Dermis blood vessel endothelial cell (primary cell): ENCODE measurements at regions not wholly inside any gene's neighbourhood (a gene's known extent, or its start where the extent isn't known, plus 50 kb on each side); places are given as distances from the start of the nearest gene placed in this dataset.

ENCODE experiments used
- DNase-seq: peaks from one replicate; pipeline ENCODE4 v3.0.0; 2010

DNA sequence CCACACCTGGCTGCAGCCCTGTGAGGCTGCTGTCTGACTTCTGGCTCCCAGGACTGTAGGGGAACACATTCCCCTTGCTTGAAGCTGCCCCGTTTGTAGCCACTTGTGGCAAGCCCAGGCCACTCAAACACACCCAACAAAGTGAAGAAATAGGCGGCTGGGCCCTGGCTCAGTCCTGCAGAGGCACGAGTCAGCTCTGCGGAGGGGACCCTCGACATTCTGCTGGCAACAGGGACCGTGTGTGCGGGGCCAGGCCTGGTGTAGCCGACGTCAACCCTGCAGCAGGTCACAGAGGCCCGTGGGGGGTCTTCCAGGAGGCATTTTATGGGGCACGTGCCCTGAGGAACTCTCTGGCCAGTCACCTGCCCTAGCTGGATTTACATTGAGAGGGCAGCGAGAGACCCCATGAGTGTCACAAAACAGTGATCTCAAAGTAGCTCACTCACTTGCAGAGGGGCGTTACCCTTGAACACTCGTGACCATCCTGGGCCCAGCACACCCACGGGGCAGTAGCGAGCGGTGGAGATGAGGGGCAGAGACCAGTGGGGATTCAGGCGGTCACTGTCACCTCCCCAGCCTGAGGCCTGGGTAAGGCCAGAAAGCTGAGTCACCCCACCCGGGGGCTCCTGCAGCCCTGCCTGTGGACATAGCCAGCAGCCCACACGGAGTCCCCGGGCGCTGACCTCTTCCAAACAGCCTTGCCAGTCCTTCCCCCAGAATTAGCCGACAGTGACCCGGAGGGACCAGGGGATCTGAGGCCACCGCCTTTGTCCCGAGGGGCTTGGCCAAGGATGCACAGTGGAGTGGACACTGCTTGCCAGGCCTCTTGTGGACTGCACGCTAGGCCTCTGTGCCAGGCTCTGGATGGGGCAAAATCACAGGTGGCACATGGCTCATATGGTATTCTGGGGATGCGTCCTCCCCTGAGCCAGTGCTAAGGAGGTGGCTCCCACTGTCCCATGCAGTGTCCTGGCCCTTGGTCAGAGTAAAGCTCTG, 139.5 kb downstream of the CTTN start:
- no peak for DNase-seq

DNA sequence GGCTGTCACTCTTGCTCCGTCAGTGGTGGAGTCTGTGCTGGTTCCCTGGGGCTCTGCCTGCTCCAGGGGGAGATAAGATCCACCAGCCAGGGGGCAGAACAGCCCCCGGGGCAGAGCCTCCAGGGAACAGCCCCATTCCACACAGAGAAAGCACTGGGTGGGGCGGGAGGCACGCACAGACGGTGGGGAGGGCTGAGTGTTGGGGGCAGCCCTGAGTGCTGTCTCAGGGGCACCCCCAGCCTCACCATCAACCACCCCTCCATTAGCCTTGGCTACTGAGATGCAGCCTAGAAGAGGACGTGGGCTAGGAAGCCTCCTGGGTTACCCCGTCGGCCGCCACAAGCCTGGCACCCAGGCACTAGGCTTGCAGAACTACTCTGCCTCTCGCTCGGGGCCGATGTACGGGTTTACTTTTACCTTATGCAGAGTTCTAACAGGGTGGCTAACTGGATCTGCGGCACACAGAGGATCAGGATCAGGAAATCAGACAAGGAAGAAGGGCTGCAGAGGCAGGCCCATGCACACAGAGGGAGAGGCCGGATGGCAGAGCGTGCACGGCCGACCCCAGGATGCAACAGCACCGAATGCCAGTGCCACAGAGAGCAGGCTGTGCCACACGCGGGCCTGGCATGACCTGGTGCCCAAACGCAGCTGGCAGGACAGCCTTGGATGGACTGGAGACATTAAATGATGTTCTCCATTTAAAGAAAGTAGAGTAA, 140.5 kb downstream of the CTTN start:
- no peak for DNase-seq

DNA sequence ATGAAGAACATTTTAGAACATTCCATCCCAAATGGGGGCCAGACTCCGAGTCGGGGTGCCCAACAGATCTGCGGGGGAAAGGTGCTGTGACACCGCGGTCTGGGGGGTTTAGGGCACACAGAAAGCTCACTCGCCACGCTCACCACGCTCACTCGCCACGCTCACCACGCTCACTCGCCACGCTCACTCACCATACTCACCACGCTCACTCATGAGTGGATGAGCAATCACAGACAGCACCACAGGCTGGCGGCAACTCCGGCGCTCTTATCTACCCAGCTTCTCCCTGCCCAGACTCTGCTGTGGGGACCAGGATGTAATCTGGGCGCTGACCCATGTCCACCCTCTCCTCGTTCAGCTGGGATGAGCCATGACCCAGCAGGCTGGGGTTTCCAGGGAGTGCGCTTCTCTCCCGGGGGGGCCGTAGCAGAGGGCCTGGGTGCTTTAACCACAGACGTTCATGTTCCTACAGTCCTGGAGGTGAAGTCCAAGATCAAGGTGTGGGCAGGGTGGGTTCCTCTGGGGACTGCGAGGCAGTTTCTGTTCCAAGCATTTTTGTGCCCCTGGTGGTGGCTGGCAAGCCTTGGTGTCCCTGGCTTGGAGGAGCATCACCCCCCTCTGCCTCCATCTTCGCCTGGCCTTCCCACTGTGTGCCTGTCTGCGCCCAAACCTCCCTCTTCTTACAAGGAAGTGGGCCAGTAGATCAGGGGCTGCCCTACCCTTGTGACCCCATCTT, 141.2 kb downstream of the CTTN start:
- no peak for DNase-seq

DNA sequence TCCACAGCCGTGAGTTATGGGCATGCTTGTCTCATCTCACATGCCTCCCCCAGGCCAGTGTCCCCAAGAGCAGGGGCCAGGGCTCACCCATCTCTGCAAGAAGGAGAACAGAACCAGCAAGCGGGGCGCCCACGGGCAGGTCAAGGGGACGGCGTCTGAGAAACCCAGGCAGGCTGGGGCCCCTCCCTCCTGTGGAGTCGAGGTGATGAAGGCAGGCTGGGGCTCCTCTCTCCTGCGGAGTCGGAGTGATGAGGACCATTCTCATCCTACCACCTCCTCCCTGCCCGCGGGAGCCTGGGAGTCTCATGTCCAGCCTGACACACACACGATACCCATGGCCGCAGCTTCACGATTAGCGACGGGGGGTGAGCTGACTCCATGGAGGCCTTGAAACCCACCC, 141.9 kb downstream of the CTTN start:
- DNase-seq, result no peak

DNA sequence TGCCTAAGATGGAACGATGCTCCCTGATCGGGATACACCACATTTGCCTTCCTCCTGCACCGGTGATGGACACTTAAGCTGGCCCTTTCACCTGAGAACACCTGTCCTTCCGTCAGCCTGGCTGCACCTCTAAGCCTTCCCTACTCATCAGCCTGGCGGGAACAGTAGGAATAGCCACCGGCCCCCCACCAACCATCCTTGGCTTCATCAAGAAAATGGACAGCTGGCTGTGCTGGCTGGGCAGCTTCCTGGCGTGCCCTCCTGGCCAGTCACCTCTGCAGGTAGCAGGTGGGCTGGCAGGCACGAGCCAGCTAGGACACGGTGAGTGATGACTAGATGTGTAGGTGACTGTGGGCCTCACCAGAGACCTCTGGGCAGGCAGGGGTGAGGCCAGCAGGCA, 142.8 kb downstream of the CTTN start:
- no peak for DNase-seq

DNA sequence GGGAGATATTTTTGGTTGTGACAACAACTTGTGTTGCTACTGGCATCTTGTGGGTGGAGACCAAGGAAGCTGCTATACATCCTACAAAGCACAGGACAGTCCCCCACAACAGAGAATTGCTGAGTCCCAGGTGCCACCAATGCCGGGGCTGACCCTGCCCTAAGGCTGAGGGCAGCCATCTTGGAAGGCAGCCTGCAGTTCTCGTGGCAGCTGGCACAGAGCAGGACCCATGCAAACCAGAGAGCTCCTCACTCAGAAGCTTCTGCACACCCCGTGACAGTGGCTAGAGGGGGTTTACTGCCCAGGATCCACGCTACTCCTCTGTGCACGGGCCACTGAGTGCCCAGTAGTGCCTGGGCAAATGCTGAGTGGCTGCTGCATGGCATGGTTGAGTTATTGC, 143.4 kb downstream of the CTTN start:
- DNase-seq, result no peak

DNA sequence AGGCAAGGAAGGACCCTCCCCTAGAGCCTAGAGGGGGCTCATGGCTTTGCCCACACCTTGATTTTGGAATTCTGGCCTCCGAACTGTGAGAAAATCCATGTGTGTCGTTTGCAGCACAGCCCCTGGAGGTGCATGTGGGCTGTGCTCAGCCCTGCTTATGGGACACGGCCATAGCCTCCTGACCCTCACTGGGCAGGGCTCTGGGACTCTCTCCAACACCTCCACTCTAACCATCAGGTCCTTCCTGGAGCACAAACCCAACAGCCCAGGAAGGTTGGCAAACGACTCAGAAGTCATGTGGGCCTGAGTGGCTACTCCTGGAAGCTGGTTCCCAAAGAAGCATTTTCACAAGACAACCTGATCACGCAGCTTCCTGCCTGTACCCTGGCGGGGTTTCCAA, 144.1 kb downstream of the CTTN start:
- no peak for DNase-seq

DNA sequence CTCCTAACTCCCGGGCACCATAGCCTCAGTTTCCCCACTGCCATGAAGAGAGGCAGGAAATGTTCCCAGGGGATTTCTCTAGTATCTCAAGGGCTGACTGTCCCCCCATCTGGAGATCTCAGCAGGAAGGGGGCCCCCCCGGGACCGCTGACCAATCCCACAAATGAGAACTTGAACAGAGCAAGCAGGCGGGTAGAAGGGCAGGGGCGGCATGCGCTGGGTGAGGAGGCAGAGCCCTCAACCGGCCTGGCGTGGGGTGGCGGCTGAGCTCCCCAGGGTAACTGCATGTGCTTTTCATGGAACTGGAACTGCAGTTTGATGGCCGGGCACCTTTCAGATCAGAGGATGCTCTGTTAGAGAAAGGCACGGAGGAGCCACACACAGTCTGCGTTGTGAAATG, 144.5 kb downstream of the CTTN start:
- DNase-seq, result no peak

DNA sequence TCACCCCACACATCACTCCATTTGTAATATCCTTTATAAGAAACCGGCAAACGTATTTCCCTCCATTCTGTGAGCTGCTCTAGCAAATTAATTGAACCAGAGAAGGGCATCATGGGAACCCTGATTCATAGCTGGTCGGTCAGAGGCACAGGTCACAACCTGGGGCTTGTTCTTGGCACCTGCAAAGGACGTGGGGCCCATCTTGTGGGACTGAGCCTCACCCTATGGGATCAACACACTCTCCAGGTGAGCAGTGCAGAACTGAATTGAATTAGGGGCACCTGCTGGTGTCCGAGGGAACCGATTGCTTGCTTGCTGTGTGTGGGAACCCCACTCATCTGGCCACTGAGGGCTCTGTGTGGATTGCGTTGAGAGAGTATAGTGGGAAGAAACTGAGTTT, 145.3 kb downstream of the CTTN start:
- no peak for DNase-seq

DNA sequence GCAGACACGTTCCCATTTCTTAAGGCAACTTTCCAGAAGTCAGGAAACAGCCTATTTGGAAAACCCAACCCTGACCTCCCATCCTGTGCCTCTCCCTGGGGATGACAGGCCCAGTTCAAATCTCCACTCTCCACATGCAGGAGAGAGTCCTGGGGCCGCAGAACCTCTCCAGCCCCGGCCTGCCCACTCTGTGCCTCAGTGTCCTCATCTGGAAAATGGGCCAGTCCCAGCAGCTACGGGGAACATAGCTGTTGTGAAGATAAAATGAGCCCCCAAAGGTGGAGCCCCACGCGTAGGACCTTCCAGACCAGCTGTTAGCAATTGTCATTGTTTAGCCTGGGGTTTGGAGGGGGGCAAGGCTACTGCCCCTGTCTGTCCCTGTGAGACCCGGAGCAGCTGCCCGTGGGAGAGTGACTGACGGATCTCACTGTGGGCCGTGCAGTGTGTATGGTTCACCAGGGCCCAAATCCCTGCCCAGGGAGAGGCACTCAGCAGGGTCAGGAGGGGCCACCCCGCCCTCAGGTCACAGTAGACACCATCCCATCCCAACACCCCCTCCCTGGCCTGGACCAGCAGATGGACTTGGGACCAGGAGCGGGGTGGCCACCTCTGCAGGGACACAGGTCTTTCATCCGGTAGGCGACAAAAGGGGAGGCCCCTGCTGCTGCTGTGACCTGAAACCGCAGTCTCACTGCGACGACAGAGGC, 145.9 kb downstream of the CTTN start:
- DNase-seq, result no peak

DNA sequence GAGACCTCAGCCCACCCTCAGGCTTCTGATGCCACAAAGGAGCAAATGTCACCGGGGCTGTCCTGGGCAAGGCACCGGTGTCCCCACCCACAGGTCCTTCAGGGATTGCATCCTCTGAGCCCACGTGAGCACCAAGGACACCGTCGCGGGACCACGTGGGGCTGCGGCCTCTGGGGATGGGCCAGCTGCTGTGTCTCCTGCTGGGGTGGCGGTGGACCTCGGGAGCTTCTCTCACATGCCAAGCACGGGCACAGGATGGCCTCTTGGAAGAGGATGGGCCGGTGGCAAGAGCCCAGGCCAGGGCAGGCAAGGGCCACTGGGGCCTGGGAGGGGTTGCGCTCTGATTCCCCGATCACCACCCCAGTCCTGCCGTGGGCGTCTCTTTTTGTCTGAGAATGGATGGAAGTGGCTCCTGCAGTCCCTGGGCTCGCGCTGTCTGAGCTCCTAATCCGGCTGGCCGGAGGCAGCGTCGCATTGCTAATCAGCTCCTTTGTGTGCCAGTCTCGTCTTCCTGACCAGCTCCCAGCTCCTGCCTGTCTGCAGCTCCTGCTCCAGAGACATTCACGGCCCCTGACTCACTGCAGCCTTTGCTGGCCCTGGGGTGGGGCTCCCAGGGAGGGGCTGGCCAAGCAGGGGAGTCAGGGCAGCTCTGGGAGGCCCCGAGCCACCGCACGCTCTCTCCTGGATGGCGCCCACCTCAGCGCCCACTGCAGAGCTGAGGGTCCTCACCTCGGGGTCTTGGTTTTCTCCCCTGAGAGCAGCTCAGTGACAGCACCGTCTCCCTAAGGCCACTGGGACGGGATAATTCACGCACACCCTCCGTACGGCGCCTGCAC, 146.7 kb downstream of the CTTN start:
- no peak for DNase-seq

DNA sequence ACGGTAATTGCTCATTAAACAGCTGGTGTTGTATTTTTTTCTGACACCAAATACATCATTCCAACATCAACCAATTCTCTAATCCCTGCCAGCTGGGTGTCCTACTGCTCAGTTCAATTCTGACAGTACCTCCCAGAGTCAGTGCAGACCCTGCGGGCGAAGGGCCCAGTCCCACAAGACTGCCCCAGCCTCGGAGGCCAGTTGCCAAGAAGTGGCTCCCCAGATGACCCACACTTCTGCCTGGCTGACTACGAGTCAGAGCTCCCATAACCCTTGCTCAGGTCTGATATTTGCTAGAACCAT, 147.2 kb downstream of the CTTN start:
- no peak for DNase-seq

DNA sequence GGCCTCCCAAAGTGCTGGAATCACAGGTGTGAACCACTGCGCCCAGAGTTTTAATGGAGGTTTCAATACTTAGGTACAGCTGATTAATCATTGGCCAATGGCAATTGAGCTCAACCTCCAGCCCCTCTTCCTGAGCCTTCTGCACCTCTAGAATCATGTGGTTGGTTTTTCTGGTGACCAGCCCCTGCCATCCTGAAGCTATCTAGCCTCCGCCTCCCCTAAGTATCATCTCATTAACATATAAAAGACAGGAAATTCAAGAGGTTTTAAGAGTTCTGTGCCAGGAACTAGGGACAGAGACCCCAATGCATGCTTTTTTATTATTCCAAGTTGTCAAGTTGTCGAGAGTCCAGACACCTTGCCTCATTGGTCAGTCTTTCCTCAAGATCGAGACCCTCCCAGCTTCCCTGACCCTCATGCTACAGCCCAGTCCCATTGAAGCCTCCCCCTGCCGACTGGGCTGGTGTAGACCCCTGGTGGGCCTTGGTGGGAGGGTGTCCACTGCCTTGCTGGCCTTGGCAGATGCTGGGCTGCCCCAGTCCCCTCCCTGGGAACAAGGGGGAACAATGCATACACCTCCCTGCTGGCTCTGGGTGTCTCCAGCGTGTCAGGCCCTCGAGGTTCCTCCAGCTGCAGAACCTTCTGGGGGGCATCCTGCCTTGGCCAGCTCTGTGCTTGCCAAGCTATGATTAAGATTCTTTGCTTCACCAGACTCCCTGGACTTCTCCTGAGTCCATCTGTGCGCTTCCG, 148.0 kb downstream of the CTTN start:
- no peak for DNase-seq

DNA sequence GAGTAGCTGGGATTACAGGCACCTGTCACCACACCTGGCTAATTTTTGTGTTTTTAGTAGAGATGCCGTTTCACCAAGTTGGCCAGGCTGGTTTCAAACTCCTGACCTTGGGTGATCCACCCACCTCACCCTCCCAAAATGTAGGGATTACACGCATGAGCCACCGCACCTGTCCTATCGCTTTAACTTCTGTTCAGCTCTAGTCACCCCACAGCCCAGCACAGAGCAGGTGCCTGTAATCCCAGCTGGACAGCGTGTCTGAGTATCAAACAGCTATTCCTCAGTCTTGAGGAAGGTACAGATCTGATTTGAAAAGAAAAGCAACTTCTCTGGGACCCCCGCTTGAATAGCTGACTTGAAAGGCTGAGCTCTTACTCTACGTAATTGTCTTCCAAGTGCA, 149.1 kb downstream of the CTTN start:
- no peak for DNase-seq

DNA sequence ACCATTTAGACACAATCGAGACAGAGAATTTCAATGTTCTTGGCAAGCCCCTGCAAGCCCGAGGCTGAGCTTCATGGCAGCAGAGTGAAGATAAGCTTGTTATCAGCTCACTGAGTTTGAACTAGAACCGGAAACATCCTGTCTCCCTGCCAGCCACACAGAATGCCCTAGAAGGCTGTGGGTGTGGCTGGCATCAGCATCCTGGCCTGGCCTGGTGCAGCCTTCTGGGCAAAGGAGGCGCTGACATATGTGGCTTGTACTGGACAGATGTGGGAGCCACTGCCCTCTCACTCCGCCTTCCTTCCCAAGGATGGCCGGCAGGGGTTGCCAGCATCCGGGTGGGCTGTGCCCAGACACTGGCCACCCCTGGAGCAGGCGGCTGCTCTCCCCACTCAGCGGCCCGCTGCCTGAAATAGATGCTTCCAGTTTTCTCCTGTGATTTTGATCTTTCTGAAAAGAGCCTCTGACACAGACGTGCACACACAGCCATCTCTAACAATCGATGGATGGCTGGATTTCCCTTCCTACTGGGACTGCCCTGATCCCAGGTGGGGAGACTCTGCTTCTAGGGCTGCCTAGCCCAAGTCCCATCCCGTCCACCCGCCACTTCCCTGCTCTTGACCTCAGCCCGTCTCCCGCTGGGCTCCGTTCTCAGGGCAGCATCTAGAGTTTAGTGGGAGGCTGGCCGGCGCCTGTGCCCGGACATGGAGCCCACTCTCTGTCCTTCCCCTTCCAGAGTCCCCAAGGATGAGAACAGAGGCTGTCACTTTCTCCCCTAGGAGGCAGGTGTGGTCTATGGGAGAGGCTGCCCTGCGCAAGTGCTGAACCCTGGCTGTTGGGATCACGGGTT, 149.7 kb downstream of the CTTN start:
- no peak for DNase-seq

DNA sequence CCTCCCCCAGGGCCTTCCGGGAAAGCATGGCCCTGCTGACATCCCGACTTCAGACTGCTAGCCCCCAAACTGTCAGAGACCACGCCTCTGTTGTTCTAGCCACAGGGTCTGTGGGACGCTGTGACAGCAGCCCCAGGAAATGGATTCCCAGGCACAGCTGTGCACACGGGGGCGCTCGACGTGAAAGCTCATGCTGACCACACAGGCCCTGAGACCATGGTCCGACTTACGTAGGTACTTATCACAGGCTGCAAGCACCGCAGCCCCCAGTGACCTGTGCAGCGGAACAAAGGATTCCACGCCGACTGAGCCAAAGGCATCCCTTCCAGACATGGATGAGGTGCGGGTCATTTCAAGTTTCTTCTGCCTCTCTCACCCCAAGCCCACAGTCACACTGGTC, 150.6 kb downstream of the CTTN start:
- no peak for DNase-seq

DNA sequence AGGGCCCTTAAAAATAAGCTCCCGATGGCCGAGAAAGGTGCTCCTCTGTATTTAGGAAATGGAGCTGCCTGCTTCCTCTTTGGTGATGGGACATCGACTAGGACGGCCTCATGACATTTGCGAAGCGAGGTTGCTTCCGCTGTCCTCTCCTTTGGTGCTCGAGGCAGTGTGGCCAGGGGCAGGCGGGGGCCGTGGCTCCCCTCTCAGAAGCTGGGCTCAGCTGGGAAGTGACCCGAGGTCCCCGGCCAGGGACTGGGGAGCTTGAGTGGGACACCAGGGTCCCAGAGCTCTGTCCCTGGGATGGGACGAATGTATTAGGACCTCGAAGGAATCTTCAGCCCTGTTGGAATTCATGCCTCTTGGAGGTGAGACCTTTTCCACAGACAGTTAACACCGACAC, 151.1 kb downstream of the CTTN start:
- no peak for DNase-seq

DNA sequence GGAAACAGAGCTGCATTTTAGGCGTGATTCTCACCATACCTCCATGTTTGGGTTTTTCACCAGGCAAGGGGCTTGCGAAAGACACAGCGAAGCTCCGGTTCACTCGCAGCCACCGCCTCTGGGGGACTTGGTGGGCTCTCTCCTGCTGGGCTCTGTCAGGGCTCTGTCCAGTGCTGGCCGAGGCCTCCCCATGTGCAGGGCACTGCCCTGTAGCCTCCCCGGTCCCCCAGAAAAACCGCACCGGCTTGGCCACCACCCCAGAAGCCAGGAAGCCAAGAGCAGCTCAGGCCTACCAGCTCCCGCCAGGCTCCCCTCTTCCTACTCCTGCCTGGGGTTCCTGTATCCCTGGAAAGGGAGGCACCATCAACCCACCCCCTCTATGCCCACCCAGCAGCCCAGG, 151.5 kb downstream of the CTTN start:
- DNase-seq, result no peak

DNA sequence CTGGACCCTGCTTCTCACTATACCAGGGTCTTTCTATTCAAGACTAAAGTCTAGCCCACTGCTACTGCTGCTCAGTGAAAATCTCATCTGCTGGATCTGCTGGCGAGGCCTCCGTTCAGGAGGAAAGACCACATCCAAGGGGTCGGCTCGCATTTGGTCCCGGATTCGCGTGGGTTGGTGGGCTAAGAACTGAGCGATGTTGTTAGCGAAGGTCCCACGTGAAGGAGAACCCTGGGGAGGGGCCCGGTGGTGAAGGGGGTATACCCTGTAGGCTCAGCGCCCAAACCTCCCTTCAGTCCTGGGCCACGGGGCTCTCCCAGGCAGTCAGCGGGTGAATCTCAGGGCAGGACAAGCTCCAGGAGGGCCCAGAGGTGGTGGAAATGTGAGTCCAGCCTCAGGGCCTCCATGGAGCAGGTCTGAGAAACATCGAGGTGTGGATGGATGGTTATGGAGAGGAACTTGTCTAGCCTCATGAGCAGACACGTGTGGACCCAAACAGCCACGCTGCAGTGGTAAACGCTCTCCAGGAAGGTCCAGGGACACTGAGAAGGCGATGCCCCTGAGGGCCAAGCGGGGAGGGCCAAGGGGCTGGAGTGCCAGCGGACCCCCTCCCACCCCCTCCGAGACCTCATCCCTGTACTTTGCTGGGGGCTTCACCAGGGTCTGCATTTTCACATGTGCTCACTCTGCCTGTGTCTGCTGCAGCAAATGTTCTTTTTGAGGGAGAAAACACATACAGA, 152.3 kb downstream of the CTTN start:
- no peak for DNase-seq
